Bronchial epithelial cell (primary cell): ENCODE measurements at regions not wholly inside any gene's neighbourhood (a gene's known extent, or its start where the extent isn't known, plus 50 kb on each side); places are given as distances from the start of the nearest gene placed in this dataset.

Experiments used
- DNase-seq: peaks from one replicate; pipeline ENCODE4 v3.0.0-alpha.2; 2010; ENCODE audit warnings: low read depth
- FAIRE-seq: peaks from 2 replicates; lab custom pipeline; 2011; peaks lifted over from hg19 to GRCh38; lab: Jason Lieb, UNC
- H3K27me3 ChIP-seq: 2 replicates; pipeline ENCODE4 v1.5.1; 2011; ENCODE audit warnings: low read length; ENCODE audit not compliant: control insufficient read depth, insufficient read depth
- H3K36me3 ChIP-seq: 2 replicates; pipeline ENCODE4 v1.5.1; 2011; ENCODE audit warnings: low read length; ENCODE audit not compliant: control insufficient read depth, insufficient read depth
- H3K4me3 ChIP-seq: 2 replicates; pipeline ENCODE4 v1.5.1; 2011; ENCODE audit warnings: mild to moderate bottlenecking, low read depth, low read length, control low read depth
- CTCF ChIP-seq: IDR thresholded peaks from 2 replicates; pipeline ENCODE4 v1.5.1; 2011; ENCODE audit warnings: mild to moderate bottlenecking, moderate library complexity, low read length, control low read depth, inconsistent platforms; ENCODE audit not compliant: insufficient read depth, severe bottlenecking

GRCh38 chr16:16945207-16945606 lies 525.6 kb downstream of the XYLT1 start:
- Histone ChIP-seq H3K36me3 (no peaks in the 10 kb centered on the region), H3K27me3 (no peaks in the 10 kb centered on the region), H3K4me3 (no peak overlapping the region)
- DNase-seq (no peak), FAIRE-seq (no peak)
- no peak for TF ChIP-seq CTCF

- no peak for FAIRE-seq
- H3K27me3 ChIP-seq = no peaks in the 10 kb centered on the region
- no peak overlapping the region for H3K4me3 ChIP-seq
- TF ChIP-seq CTCF = no peak
- DNase-seq = no peak
- no peaks in the 10 kb centered on the region for H3K36me3 ChIP-seq
Measured at GRCh38 chr16:16956376-16956775, 514.4 kb downstream of the XYLT1 start.

- Histone ChIP-seq H3K4me3 (no peak overlapping the region), H3K36me3 (no peaks in the 10 kb centered on the region), H3K27me3 (no peaks in the 10 kb centered on the region)
- no peak for DNase-seq
- TF ChIP-seq CTCF = no peak
- peak; percentile 43 for FAIRE-seq
Measured at GRCh38 chr16:16960785-16961184, 510.0 kb downstream of the XYLT1 start.

GRCh38 chr16:16966439-16966838 lies 504.3 kb downstream of the XYLT1 start:
- FAIRE-seq = no peak
- TF ChIP-seq CTCF = no peak

GRCh38 chr16:16971042-16971441 lies 499.7 kb downstream of the XYLT1 start:
- FAIRE-seq = no peak
- no peak overlapping the region for H3K4me3 ChIP-seq
- H3K36me3 ChIP-seq = no peaks in the 10 kb centered on the region
- no peaks in the 10 kb centered on the region for H3K27me3 ChIP-seq
- no peak for DNase-seq
- TF ChIP-seq CTCF = no peak

More at GRCh38 chr16:16966439-16966838, 504.3 kb downstream of the XYLT1 start:
- Histone ChIP-seq H3K27me3 (no peaks in the 10 kb centered on the region), H3K36me3 (no peaks in the 10 kb centered on the region), H3K4me3 (no peak overlapping the region)
- DNase-seq = no peak

- TF ChIP-seq CTCF = no peak
- Histone ChIP-seq H3K4me3 (no peak overlapping the region), H3K27me3 (no peaks in the 10 kb centered on the region), H3K36me3 (no peaks in the 10 kb centered on the region)
- FAIRE-seq (no peak), DNase-seq (no peak)
Measured at GRCh38 chr16:16972831-16973230, 497.9 kb downstream of the XYLT1 start.
